Mammary epithelial cell (primary cell): ENCODE measurements at regions not wholly inside any gene's neighbourhood (a gene's known extent, or its start where the extent isn't known, plus 50 kb on each side); places are given as distances from the start of the nearest gene placed in this dataset.

Source experiments
- CTCF ChIP-seq, 2 donors: IDR thresholded peaks in 1 of 2; conservative IDR thresholded peaks in 1 of 2; 2 replicates each; pipeline ENCODE4 v1.5.1; 2011 to 2012; ENCODE audit warnings: inconsistent platforms in 2 of 2, low read length in 2 of 2, mild to moderate bottlenecking in 2 of 2, control low read depth in 1 of 2, low read depth in 1 of 2; ENCODE audit not compliant: insufficient read depth in 1 of 2; ENCODE audit errors: extremely low read depth in 1 of 2
- EZH2 ChIP-seq: IDR thresholded peaks from 2 replicates; pipeline ENCODE4 v1.6.1; 2012; ENCODE audit warnings: low read length, inconsistent platforms, borderline replicate concordance

GRCh38 chr3:6264906-6265305 is 596.0 kb upstream of the GRM7 start:
- no peak for TF ChIP-seq CTCF (conservative IDR thresholded peaks at IDR 0.05 in 1 of 2, IDR thresholded peaks at IDR 0.05 in 1 of 2; ENCODE audit: extremely low read depth in 1 of 2, insufficient read depth in 1 of 2, low read depth in 1 of 2, low read length in 2 of 2)
- no peak for TF ChIP-seq EZH2
